ENCODE measurements at regions not wholly inside any gene's neighbourhood (a gene's known extent, or its start where the extent isn't known, plus 50 kb on each side); places are given as distances from the start of the nearest gene placed in this dataset.

DNA sequence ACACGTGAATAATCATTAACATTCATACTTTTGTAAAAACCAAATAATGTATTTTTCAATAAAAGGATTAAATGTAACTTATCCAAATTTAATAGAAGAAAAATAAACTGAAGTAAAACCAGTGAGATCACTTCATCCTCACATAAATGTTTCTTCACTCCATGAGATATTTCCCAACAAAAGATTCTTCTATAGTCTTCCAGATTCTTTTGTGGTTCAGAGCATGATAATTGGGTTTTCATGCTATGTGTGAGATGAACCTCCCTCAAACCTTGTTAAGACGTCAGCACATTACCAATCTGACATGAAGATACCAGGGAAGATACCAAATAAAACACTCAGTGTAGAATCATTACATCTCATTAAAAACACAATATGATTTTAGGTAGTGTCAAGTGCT lies 62.9 kb upstream of the OXGR1 start:
- no peak for DNase-seq

GRCh38 chr13:97058391-97058790 lies 64.1 kb upstream of the OXGR1 start:
- DNase-seq = no peak

- DNase-seq = no peak
These were observed 64.7 kb upstream of the OXGR1 start for GRCh38 chr13:97058926-97059325.

- no peak for DNase-seq
These were observed 73.0 kb upstream of the OXGR1 start for GRCh38 chr13:97067017-97067895.

- DNase-seq = peak; percentile 11 to 14
These were observed 73.9 kb upstream of the OXGR1 start for GRCh38 chr13:97068151-97068550.

GRCh38 chr13:97069050-97069815 lies 75.0 kb upstream of the OXGR1 start:
- DNase-seq = no peak

- DNase-seq = no peak
These were observed 78.0 kb upstream of the OXGR1 start for GRCh38 chr13:97072297-97072696.

DNA sequence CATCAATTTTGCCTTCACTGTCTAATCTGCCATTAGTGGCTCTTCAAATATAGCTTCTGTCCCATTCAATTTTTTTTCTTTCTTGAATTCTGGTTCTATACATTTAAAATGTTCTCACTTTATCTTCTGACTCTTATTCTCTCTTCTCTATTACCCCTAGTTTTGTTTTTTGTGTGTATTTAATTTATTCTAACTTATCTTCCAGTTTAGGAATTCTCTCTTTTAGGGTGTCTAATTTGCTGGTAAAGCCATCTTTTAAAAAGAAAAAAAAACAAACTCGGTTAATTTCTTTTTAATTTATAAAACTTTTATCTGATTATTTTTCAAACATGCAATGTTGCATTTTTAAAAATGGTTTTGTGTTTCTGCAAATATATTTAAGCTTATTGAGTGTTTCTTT lies 80.3 kb upstream of the OXGR1 start:
- no peak for DNase-seq

DNA sequence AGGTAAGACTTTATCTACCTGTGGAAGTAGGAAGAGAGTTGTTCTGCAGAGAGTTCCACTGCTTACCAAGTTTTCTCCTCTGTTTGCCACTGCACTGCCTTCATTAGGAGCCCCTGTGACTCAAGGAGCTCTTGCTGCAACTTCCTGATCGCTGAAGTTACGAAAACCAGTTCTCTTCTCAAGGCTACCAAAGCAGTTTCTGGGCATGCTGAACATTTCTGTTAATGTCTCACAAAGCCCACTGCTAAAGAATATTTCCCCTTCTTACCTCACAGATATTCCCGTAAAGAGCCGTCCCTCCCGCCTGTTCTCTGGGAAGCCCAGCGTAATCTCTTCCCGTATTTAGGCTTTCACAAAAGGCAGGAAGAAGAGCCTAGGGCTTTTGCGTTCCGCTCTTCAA lies 82.6 kb upstream of the OXGR1 start:
- no peak for DNase-seq

- no peak for DNase-seq
These were observed 83.1 kb upstream of the OXGR1 start for GRCh38 chr13:97077341-97077740.

- no peak for DNase-seq
These were observed 85.5 kb upstream of the OXGR1 start for GRCh38 chr13:97079726-97080125.

DNA sequence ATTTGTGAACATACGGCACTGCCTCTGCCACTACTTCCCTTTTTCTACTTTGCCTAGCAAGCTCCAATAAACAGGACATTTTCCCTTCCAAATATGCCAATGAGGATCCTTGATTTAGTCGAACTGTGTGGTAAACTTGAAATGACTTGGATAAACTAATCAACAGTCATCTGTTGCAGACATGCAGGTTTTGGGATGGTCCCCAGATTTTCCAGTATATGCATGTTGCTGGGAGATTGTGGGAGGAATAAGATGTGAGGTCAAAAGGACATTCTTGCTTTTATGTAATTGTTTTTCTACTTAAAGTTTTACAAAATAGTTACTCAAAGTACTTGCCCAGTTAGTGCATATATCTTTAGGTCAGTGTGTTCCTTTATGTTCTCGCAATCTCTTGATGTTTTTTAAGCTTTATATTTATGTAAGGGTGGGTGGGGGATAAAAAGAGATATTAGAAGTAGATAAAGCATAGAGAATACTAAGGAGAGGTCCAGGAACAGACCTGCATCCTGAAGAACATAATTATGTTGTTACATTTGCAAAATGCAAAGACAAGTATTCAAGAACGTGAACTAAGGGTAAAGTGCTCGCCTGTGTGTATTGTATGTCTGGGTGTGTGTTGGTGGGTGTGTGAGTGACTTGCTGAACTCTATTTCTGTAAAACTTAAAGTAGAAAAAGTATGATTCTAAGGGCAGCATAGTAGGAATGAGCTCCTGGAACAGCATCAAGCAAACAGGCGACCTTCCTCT lies 88.4 kb upstream of the OXGR1 start:
- no peak for DNase-seq

- no peak for DNase-seq
These were observed 96.9 kb upstream of the OXGR1 start for GRCh38 chr13:97091196-97091595.

DNA sequence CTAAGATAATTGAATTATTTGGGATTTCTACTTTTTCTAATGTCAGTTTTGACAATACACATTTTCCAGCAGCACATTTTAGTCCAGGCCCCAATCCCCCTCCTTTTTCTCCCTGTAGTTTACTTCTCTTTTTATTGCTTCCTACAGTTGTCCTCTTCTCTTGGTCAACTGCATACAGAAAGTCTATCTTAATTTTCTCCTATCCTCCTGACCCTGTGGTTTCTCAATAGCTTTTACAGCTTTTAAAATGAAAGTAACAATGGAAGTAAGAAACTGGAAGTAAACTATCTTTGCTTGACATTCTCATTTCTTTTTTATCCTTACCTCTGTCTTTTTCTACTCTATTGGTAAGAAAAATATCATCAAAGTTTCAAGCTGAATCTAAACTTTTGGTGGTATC lies 106.5 kb upstream of the OXGR1 start:
- DNase-seq = no peak

DNA sequence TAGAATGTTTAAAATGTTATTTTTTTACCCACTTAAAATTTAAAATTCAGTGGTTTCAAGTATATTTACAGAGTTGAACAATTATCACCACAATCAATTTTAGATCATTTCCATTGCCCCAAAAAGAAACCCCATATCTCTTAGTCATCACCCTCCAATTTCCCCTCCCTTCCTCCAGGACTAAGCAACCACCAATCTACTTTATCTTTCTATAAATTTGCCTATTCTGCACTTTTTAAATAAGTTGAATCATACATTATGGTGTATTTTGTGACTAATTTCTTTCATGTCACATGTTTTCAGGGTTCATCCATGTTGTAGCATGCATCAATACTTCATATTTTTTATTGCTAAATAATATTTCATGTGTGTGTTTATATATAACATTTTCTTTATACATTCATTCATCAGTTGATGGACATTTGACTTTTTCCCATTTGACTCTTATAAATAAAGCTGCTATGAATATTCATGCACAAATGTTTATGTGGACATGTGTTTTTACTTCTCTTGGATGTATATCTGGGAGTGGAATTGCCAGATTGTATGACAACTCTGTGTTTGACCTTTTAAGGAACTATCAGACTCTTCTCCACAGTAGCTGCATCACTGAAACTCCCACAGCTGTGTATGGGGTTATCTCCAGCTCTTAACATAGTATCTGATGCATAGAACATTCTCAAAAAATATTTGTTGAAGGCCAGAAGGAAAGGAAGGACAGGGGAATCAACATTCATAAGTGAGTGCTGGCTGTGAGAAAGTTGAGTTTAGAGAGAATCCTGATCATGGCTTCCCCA lies 107.8 kb upstream of the OXGR1 start:
- DNase-seq = no peak

DNA sequence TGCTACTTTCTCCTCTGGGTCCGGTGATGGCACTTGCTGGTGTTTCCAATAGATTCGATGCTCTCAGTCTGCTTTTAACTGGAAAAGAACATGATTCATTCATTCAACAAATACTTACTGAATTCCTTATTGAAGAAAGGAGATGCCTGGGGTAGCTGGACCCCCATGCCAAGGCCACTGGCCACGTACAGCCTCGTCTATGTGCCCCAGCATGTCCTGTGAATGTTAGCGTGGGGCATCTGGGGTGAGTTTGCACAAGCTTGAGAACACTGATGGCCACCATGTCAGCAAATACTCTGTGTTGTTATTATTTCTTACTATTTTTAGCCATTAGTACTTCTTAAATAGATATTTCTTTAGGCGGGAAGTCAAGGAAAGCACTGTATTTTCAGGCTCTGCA lies 112.0 kb upstream of the OXGR1 start:
- DNase-seq = no peak

GRCh38 chr13:97107815-97108529 lies 113.7 kb upstream of the OXGR1 start:
- no peak for DNase-seq

DNA sequence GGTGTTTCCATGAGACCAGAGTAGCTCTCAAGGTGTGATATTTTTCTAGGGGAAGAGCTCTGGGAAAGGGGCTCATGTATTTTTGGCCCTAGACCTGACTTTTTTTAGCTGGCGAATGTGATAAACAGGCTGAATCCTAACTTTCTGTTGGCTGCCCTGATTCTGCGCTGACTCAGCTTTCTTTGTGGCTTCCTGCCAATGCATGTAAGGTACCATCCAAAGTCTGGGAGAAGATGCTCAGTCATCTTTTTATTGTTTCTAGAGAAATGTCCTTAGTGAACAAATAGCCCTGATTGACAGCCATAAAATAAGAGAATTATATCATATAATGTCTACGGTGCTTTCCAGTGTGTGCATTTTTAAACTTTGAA lies 113.6 kb upstream of the MBNL2 start:
- DNase-seq = no peak

DNA sequence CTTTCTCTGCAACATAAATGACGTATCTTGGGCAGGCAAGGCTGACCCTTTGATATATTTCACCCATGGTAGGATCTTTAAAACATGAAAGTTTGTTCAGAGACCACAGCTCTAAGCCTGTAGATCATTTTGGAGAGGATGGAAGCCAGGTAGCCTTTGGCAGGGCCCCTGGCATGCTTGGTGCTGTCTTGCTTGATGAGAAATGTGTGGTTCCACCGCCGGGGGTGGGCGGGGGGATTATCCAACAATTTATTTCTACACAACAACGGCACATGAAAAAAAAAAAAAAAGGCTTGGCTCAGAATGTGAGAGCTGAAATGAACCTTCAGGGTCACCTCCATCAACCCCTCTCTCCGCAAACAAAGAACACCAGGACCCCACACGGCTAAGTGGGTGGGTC lies 112.9 kb upstream of the MBNL2 start:
- DNase-seq = no peak

DNA sequence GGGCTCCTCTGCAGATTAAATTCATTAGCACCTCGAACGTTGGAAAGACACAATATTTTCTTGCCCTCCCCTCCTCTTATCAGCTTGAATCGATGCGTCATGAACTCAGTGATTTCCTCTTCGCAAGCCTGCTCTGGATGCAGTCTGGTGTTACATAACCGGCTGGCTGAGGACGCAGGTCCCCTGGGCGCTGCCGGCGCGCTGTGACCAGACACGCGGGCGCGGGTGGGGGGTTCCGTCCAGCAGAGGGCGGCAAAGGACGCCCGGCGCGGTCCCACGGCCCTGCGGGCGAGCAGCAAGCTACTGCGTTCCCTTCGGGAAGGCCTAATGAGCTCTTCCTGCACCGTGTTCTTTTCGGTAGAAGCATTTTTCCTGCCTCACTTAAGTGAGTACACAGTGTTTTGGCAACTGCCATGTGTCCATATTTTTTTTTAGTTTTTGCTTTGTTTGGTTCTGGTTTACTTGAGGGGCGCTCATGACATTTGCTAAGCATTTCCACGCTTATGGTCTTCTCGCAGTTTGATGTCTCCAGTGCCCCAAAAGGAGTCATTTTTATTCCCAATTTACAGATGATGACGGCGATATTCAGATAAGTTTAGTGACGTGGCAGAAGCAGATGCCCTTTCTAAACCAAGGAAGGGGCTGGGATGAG lies 112.2 kb upstream of the MBNL2 start:
- peak; percentile 85 to 86 for DNase-seq

- no peak for DNase-seq
These were observed 111.2 kb upstream of the MBNL2 start for GRCh38 chr13:97110936-97111335.

Data from right lung (tissue), 2 donors.